Astrocyte (in vitro differentiated cells and primary cell): ENCODE measurements at regions not wholly inside any gene's neighbourhood (a gene's known extent, or its start where the extent isn't known, plus 50 kb on each side); places are given as distances from the start of the nearest gene placed in this dataset.

Experiments used
- DNase-seq: peaks from one replicate; pipeline ENCODE4 v3.0.0-alpha.2; 2010; ENCODE audit warnings: low read depth
- FAIRE-seq: peaks from 2 replicates; lab custom pipeline; 2011; peaks lifted over from hg19 to GRCh38; lab: Jason Lieb, UNC
- H2AFZ ChIP-seq: 2 replicates; pipeline ENCODE4 v1.6.0; 2012; ENCODE audit warnings: low read depth, low read length, inconsistent platforms
- H3K27ac ChIP-seq: 2 replicates; pipeline ENCODE4 v1.5.1; 2011; ENCODE audit warnings: low read depth, low read length, inconsistent platforms
- H3K27me3 ChIP-seq: 2 replicates; pipeline ENCODE4 v1.6.0; 2011; ENCODE audit warnings: low read length, inconsistent platforms; ENCODE audit not compliant: insufficient read depth
- H3K36me3 ChIP-seq: 2 replicates; pipeline ENCODE4 v1.5.1; 2011; ENCODE audit warnings: low read length, inconsistent platforms; ENCODE audit not compliant: insufficient read depth
- H3K4me1 ChIP-seq: 2 replicates; pipeline ENCODE4 v1.5.1; 2011; ENCODE audit warnings: low read length, inconsistent platforms; ENCODE audit not compliant: insufficient read depth
- H3K4me2 ChIP-seq: 2 replicates; pipeline ENCODE4 v1.6.0; 2012; ENCODE audit warnings: low read length, inconsistent platforms
- H3K4me3 ChIP-seq: 2 replicates; pipeline ENCODE4 v1.5.1; 2011; ENCODE audit warnings: low read depth, mild to moderate bottlenecking, low read length, inconsistent platforms; ENCODE audit not compliant: insufficient read depth
- H3K79me2 ChIP-seq: 2 replicates; pipeline ENCODE4 v1.6.0; 2012; ENCODE audit warnings: mild to moderate bottlenecking, low read length, inconsistent platforms; ENCODE audit not compliant: insufficient read depth
- H3K9ac ChIP-seq: 2 replicates; pipeline ENCODE4 v1.6.0; 2012; ENCODE audit warnings: mild to moderate bottlenecking, low read length, inconsistent platforms
- H3K9me3 ChIP-seq: 2 replicates; pipeline ENCODE4 v1.5.1; 2012; ENCODE audit warnings: low read depth, mild to moderate bottlenecking, low read length, inconsistent platforms; ENCODE audit not compliant: insufficient read depth
- H4K20me1 ChIP-seq: 2 replicates; pipeline ENCODE4 v1.6.0; 2012; ENCODE audit warnings: low read length, inconsistent platforms; ENCODE audit not compliant: insufficient read depth
- H3K27ac Mint-ChIP-seq: one replicate; pipeline ENCODE4 v1.8.0; 2021; ENCODE audit warnings: mild to moderate bottlenecking, mixed read lengths; ENCODE audit not compliant: unreplicated experiment
- H3K27me3 Mint-ChIP-seq: one replicate; pipeline ENCODE4 v1.8.0; 2021; ENCODE audit warnings: low read depth, mixed read lengths; ENCODE audit not compliant: unreplicated experiment
- H3K36me3 Mint-ChIP-seq: one replicate; pipeline ENCODE4 v1.8.0; 2021; ENCODE audit warnings: low read depth, mixed read lengths; ENCODE audit not compliant: unreplicated experiment
- H3K4me1 Mint-ChIP-seq: one replicate; pipeline ENCODE4 v1.8.0; 2021; ENCODE audit warnings: low read depth, mixed read lengths; ENCODE audit not compliant: unreplicated experiment
- H3K4me3 Mint-ChIP-seq: one replicate; pipeline ENCODE4 v1.8.0; 2021; ENCODE audit warnings: mild to moderate bottlenecking, moderate library complexity, mixed read lengths; ENCODE audit not compliant: unreplicated experiment
- H3K9me3 Mint-ChIP-seq: one replicate; pipeline ENCODE4 v1.8.0; 2021; ENCODE audit warnings: mild to moderate bottlenecking, mixed read lengths; ENCODE audit not compliant: unreplicated experiment
- CTCF ChIP-seq: IDR thresholded peaks from 2 replicates; pipeline ENCODE4 v1.5.1; 2011; ENCODE audit warnings: low read depth, mild to moderate bottlenecking, inconsistent platforms, low read length, moderate library complexity; ENCODE audit not compliant: insufficient read depth
- EZH2 ChIP-seq: IDR thresholded peaks from 2 replicates; pipeline ENCODE4 v1.6.1; 2012; ENCODE audit warnings: mild to moderate bottlenecking, low read length, inconsistent platforms; ENCODE audit not compliant: insufficient read depth

GRCh38 chrX:40177489-40177888 lies 79.7 kb upstream of the BCOR start:
- peak overlapping the region; percentile 87 for H3K4me2 ChIP-seq
- peaks cover 1% of the 10 kb centered on the region for H3K9me3 Mint-ChIP-seq

GRCh38 chrX:40177117-40177430 lies 79.3 kb upstream of the BCOR start:
- Mint-ChIP-seq H3K4me3 (peak overlapping the region; percentile 64), H3K27me3 (peaks cover 14% of the 10 kb centered on the region), H3K4me1 (peaks cover 2% of the 10 kb centered on the region), H3K27ac (no peak overlapping the region), H3K9me3 (peaks cover 1% of the 10 kb centered on the region), H3K36me3 (peaks cover 1% of the 10 kb centered on the region)
- no peak for DNase-seq
- Histone ChIP-seq H2AFZ (peak overlapping the region; percentile 26), H3K4me2 (peak overlapping the region; percentile 87), H3K79me2 (no peaks in the 10 kb centered on the region), H3K36me3 (no peaks in the 10 kb centered on the region), H3K9me3 (no peaks in the 10 kb centered on the region), H3K27me3 (no peaks in the 10 kb centered on the region), H3K4me3 (no peak overlapping the region), H3K27ac (no peak overlapping the region), H3K9ac (no peak overlapping the region), H4K20me1 (no peaks in the 10 kb centered on the region), H3K4me1 (peaks cover 13% of the 10 kb centered on the region)
- no peak for TF ChIP-seq EZH2
- no peak for TF ChIP-seq CTCF
- FAIRE-seq = no peak

More at GRCh38 chrX:40177489-40177888, 79.7 kb upstream of the BCOR start:
- no peak overlapping the region for H3K27ac Mint-ChIP-seq
- Histone ChIP-seq H4K20me1 (no peaks in the 10 kb centered on the region), H3K9me3 (no peaks in the 10 kb centered on the region), H3K79me2 (no peaks in the 10 kb centered on the region), H3K36me3 (no peaks in the 10 kb centered on the region), H3K9ac (no peak overlapping the region), H3K4me1 (peaks cover 13% of the 10 kb centered on the region), H2AFZ (no peak overlapping the region), H3K27me3 (no peaks in the 10 kb centered on the region), H3K27ac (no peak overlapping the region), H3K4me3 (no peak overlapping the region)
- peaks cover 2% of the 10 kb centered on the region for H3K4me1 Mint-ChIP-seq
- no peak for TF ChIP-seq EZH2
- TF ChIP-seq CTCF = no peak
- peaks cover 12% of the 10 kb centered on the region for H3K27me3 Mint-ChIP-seq
- H3K36me3 Mint-ChIP-seq = peaks cover 1% of the 10 kb centered on the region
- FAIRE-seq (no peak), DNase-seq (no peak)
- peak overlapping the region; percentile 64 for H3K4me3 Mint-ChIP-seq

- no peak for FAIRE-seq
- peaks cover 14% of the 10 kb centered on the region for H3K4me1 ChIP-seq
- H3K4me1 Mint-ChIP-seq = peaks cover 2% of the 10 kb centered on the region
- H3K27ac Mint-ChIP-seq = no peak overlapping the region
- no peaks in the 10 kb centered on the region for H3K36me3 ChIP-seq
- DNase-seq = no peak
- peaks cover 1% of the 10 kb centered on the region for H3K9me3 Mint-ChIP-seq
- H3K27me3 Mint-ChIP-seq = peaks cover 14% of the 10 kb centered on the region
- H3K36me3 Mint-ChIP-seq = peaks cover 1% of the 10 kb centered on the region
- H3K79me2 ChIP-seq = no peaks in the 10 kb centered on the region
- H3K27me3 ChIP-seq = no peaks in the 10 kb centered on the region
- H3K9me3 ChIP-seq = no peaks in the 10 kb centered on the region
- peak overlapping the region; percentile 87 for H3K4me2 ChIP-seq
- H3K4me3 Mint-ChIP-seq = peak overlapping the region; percentile 68
- TF ChIP-seq EZH2 (no peak), CTCF (no peak)
- H3K4me3 ChIP-seq = peak overlapping the region; percentile 61
- H3K9ac ChIP-seq = peak overlapping the region; percentile 69
- no peaks in the 10 kb centered on the region for H4K20me1 ChIP-seq
- peak overlapping the region; percentile 92 for H2AFZ ChIP-seq
- peak overlapping the region; percentile 47 for H3K27ac ChIP-seq
These were observed 78.8 kb upstream of the BCOR start for GRCh38 chrX:40176351-40177116.
